ENCODE measurements at regions not wholly inside any gene's neighbourhood (a gene's known extent, or its start where the extent isn't known, plus 50 kb on each side); places are given as distances from the start of the nearest gene placed in this dataset.

DNA sequence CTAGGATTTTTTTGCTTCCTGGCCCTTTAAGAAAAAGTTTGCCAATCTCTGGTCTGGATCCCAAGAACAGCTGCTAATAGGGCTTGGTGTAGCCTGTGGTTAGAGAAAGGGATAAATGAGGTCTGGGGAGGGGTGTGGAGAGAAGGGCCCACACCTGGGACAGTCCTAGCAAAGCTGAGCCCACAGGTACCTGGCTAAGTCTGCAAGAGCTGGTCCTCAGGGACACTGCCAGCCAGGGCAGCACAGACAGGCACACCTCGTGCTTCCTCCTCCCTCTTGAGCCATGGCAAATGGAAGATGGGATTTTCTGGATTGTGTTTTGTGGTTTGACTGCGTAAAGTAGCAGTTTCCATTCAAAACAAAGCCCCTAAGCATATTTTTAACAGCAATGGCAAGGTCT lies 217.5 kb downstream of the SOX9 start:
- in situ Hi-C loops (cut with HindIII; ENCODE audit: low sequenced_read_pairs), result loop anchor here (5.0 kb wide), 1 partner anchor 69 kb away; no protein-coding TSS in a partner anchor

- in situ Hi-C loops (cut with HindIII; ENCODE audit: low sequenced_read_pairs), result loop anchor here (5.0 kb wide), 1 partner anchor 68 kb away; no protein-coding TSS in a partner anchor
Measured at GRCh38 chr17:72338847-72339790, 218.3 kb downstream of the SOX9 start.

DNA sequence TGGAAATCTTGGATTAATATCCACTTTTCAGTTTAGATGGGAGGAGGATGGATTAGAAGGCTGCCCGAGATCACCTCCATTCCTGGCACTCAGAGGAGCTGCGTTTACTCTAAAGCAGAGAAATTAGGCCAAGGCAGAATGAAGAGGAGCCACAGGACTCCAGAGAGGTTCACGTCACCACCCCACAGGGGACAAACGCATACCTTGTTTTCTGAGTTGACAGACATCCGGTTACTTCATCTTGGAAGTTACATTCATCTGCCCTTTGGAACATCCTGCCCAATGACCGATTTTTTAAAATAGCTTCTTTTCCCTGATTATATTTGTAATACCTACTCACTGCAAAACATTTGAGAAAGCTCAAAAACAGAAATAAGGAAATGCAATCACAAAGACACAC lies 220.0 kb downstream of the SOX9 start:
- in situ Hi-C loops (cut with HindIII; ENCODE audit: low sequenced_read_pairs), result no loop called here

DNA sequence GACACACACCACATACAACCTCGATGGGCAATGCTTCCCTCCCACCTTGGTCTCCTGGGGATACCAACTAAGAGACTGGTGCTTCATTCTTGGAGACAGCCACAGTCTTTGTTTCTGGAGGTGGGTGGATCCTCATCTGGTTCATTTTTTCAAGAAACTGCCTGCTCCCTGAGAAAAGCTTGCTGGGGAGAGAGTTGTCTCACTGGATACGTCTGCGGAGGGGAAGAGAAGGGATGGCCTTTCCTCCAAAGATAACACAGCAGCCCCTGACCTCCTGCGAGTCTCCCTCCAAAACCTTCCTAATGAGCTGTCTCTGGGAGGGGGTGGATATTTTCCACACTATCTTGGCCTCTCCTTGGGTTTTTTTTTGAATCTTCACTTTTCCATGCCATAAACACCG lies 221.2 kb downstream of the SOX9 start:
- in situ Hi-C loops (cut with HindIII; ENCODE audit: low sequenced_read_pairs), result no loop called here

- in situ Hi-C loops (cut with HindIII; ENCODE audit: low sequenced_read_pairs), result no loop called here
Measured at GRCh38 chr17:72342627-72343527, 222.1 kb downstream of the SOX9 start.

DNA sequence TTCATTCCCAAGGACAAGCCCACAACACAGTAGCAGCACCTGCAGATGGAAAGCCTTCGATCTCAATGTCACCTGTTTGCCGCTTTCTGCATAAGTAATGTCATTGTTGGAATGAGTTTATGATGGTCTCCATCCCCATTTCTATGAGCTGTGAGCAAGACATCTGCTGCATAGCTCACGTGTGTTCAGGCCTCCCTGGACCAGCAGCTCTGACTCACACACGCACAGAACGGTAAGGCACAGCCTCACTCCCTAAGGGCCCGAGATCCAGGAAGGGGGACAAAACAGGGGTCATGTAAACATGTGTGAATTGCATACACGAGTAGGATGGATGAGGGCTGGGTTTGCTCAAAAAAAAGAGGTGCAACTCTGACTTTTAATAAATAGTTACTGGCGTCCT lies 223.1 kb downstream of the SOX9 start:
- in situ Hi-C loops (cut with HindIII; ENCODE audit: low sequenced_read_pairs), result no loop called here

DNA sequence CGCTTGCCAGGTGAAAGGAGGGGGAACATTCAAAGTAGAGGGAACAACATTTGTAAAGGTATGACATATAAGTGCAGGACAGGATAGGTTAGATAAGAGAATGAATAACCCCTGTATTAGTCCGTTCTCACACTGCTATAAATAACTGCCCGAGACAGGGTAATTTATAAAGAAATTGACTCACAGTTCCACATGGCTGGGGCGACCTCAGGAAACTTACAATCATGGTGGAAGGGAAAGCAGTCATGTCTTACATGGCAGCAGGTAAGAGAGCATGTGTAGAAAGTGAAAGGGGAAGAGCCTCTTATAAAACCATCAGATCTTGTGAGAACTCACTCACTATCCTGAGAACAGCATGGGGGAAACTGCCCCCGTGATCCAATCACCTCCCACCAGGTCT lies 223.8 kb downstream of the SOX9 start:
- in situ Hi-C loops (cut with HindIII; ENCODE audit: low sequenced_read_pairs), result no loop called here

DNA sequence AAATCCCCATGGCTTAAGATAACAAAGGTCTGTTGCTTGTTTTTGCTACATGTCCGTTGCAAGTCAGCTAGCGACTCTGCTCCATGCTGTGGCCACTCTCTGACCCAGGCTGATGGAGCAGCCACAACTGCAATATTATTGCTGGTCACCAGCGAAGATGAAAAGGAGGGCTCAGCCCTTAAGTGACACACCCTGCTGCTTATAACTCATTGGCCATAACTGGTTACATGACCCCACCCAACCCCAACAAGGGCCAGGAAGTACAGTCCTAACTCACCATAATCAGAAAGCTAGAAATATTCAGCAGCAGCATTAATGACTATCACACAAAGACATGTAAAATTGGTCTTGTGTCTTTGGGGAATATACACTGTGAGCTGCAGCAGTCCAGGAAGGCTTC lies 224.3 kb downstream of the SOX9 start:
- in situ Hi-C loops (cut with HindIII; ENCODE audit: low sequenced_read_pairs), result no loop called here

- in situ Hi-C loops (cut with HindIII; ENCODE audit: low sequenced_read_pairs), result no loop called here
Measured at GRCh38 chr17:72345536-72345935, 224.7 kb downstream of the SOX9 start.

- in situ Hi-C loops (cut with HindIII; ENCODE audit: low sequenced_read_pairs), result no loop called here
Measured at GRCh38 chr17:72346306-72346705, 225.5 kb downstream of the SOX9 start.

DNA sequence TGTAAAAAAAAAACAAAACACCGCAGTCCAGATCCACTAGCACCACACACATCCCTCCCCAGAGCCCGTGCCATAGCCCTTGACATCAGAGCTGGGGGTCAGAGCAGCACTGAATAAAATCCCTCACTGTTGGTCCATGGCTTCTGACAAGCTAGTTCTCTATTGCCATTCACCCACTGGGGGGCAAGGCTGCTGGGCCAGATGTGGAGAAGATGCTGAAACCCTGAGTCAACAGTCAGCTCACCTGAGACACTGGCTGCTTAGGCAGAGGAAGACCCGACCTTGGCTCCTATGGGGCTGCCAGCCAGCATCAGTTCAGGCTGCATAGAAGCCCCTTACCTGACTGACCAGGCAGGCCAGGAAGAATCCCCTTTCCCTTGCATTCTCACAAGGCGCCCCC lies 228.2 kb downstream of the SOX9 start:
- in situ Hi-C loops (cut with HindIII; ENCODE audit: low sequenced_read_pairs), result no loop called here

GRCh38 chr17:72349491-72349995 lies 228.7 kb downstream of the SOX9 start:
- in situ Hi-C loops (cut with HindIII; ENCODE audit: low sequenced_read_pairs), result no loop called here

DNA sequence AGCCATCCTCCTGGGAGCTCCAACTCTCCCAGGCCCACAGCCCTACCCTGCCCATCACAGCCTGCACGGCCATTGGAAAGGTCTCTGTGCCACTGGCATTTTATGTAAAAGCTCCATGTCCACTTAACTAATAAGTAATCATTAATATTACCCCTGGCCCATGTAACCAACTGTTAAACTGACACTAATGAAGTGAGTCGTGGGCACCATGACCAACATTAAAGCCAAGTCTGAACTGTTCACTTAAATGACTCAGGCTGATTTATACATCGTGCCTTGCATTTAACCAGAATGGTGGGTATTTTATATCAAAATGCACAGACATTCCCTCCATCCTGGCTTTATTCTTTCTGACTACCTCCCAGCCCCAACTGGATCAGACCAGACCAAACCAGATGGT lies 229.3 kb downstream of the SOX9 start:
- in situ Hi-C loops (cut with HindIII; ENCODE audit: low sequenced_read_pairs), result no loop called here

DNA sequence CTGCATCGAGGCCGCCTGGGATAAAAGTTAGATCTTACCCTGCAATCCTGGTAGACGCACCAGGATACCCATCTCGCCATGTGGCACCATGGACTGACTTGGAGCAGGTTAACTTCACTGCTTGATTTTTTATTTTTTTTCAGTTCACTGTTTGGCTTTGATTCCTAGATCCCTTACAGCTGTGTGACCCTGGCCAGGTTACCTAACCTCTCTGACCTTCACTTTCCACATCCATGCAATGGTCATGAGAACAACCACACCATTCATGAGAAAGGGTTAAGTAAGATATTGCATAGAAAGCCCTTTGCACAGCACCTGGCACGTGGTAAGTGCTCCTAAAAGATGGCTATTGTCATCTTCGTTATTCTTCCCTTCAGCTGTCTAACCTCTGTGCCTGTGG lies 230.5 kb downstream of the SOX9 start:
- in situ Hi-C loops (cut with HindIII; ENCODE audit: low sequenced_read_pairs), result no loop called here

- in situ Hi-C loops (cut with HindIII; ENCODE audit: low sequenced_read_pairs), result no loop called here
Measured at GRCh38 chr17:72351884-72352346, 231.1 kb downstream of the SOX9 start.

- in situ Hi-C loops (cut with HindIII; ENCODE audit: low sequenced_read_pairs), result no loop called here
Measured at GRCh38 chr17:72353502-72353901, 232.7 kb downstream of the SOX9 start.

- in situ Hi-C loops (cut with HindIII; ENCODE audit: low sequenced_read_pairs), result no loop called here
Measured at GRCh38 chr17:72354071-72354470, 233.3 kb downstream of the SOX9 start.

- in situ Hi-C loops (cut with HindIII; ENCODE audit: low sequenced_read_pairs), result no loop called here
Measured at GRCh38 chr17:72357764-72358365, 237.0 kb downstream of the SOX9 start.

GRCh38 chr17:72358465-72358864 lies 237.6 kb downstream of the SOX9 start:
- in situ Hi-C loops (cut with HindIII; ENCODE audit: low sequenced_read_pairs), result no loop called here

DNA sequence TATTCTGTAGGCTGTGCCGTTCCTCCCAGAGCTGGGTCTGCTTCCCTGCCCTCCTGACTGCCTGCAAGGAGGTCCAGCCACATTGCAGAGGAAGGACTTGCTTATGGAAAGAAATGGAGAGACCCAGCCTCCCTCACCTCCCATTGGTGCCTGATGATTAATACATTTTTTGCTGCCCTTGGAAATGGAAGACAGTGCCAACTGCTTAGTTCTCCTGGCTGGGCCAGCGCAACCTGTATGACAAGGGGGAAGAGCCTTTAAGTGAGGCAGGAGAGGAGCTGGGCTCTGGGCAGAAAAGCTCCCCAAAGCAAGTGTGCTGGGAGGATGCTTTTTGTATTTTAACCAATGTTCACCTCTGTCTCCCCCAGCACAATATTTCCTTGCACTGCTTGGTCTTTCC lies 238.5 kb downstream of the SOX9 start:
- in situ Hi-C loops (cut with HindIII; ENCODE audit: low sequenced_read_pairs), result no loop called here

DNA sequence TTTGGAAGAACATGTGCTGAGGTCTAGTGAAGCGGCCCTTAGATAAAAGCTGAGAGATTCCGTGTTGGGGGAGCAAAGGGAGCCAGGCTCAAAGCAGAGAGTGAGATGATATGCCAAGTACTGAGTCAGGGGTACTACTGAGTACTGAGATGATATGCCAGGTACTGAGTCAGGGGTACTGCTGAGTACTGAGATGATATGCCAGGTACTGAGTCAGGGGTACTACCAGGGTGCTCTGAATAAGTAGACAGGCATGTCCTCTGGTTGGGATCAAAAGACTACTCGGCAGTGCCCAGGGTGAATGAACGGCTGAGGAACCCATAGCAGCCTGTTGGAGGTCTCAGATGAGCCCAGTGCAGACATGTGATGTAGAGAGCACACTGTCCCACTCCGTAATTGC lies 239.0 kb downstream of the SOX9 start:
- in situ Hi-C loops (cut with HindIII; ENCODE audit: low sequenced_read_pairs), result no loop called here

Measured in endothelial cell of hepatic sinusoid (primary cell).